HCT116 (cell line): ENCODE measurements at regions not wholly inside any gene's neighbourhood (a gene's known extent, or its start where the extent isn't known, plus 50 kb on each side); places are given as distances from the start of the nearest gene placed in this dataset.

Experiments
- ATAC-seq: fragments of 200-7000 bp; cut with Tn5 transposase; 2 replicates; pipeline ENCODE4 v1.9.1; 2020; ENCODE audit warnings: mild to moderate bottlenecking, moderate library complexity
- BruUV-seq: library from RNA; stranded (reverse); fragments of 400-500 nt; replicated peaks from 2 replicates; lab custom pipeline; 2021; lab: Mats Ljungman, UMichigan
- CTCF ChIA-PET: fragments of 300-600 bp; sonication (Branson Sonifier 250); formaldehyde crosslinking; loops from one replicate; lab custom pipeline; 2021; ENCODE audit warnings: antibody characterized with exemption; lab: Charles Lee
- POLR2A ChIA-PET: fragments of 300-600, 350-600 bp; sonication (Branson Sonifier 250); formaldehyde crosslinking; loops from one replicate; lab custom pipeline; 2021; ENCODE audit warnings: antibody characterized with exemption; lab: Charles Lee
- RAD21 ChIA-PET, 2 experiments: fragments of 300-600 bp; sonication (Branson Sonifier 250); formaldehyde crosslinking; loops; one replicate each; lab custom pipeline; 2023; ENCODE audit warnings: low total read pairs in 2 of 2; ENCODE audit not compliant: uncharacterized antibody in 2 of 2, unreplicated experiment in 2 of 2, low non-redundant PET in 1 of 2; lab: Charles Lee
- DNase-seq: peaks from one replicate; pipeline ENCODE4 v3.0.0-alpha.2; 2010; ENCODE audit warnings: low read depth, low spot score
- H2AFZ ChIP-seq: fragments of 200-600 bp; shearing (Covaris generic), sonication (generic); 2 replicates; pipeline ENCODE4 v1.6.1; 2017; ENCODE audit warnings: low read depth, mixed run types, mixed read lengths, antibody characterized with exemption, low read length; ENCODE audit not compliant: poor library complexity, severe bottlenecking
- H3K27ac ChIP-seq: 2 replicates; pipeline ENCODE4 v1.5.1; 2012; ENCODE audit warnings: low read depth, low read length
- H3K27me3 ChIP-seq: fragments of 200-600 bp; sonication (generic); 2 replicates; pipeline ENCODE4 v1.6.1; 2016; ENCODE audit warnings: mixed run types, low read length, mixed read lengths; ENCODE audit not compliant: insufficient read depth
- H3K36me3 ChIP-seq, 2 experiments: fragments of 200-500 bp in 1 of 2; fragments of 200-600 bp in 1 of 2; sonication (Bioruptor generic) in 1 of 2; sonication (generic) in 1 of 2; 2 replicates each; pipeline versions ENCODE4 v1.5.1 to v1.6.1; 2014 to 2016; ENCODE audit warnings: low read length in 2 of 2, inconsistent platforms in 1 of 2, mixed read lengths in 1 of 2, mixed run types in 1 of 2; ENCODE audit not compliant: insufficient read depth in 2 of 2, control insufficient read depth in 1 of 2
- H3K4me1 ChIP-seq, 2 experiments: fragments of 200-600 bp in 1 of 2; sonication (generic) in 1 of 2; 2 replicates each; pipeline versions ENCODE4 v1.5.1 to v1.6.1; 2012 to 2017; ENCODE audit warnings: low read length in 2 of 2, inconsistent platforms in 1 of 2, mild to moderate bottlenecking in 1 of 2, mixed read lengths in 1 of 2, mixed run types in 1 of 2, moderate library complexity in 1 of 2; ENCODE audit not compliant: insufficient read depth in 2 of 2, control insufficient read depth in 1 of 2
- H3K4me2 ChIP-seq: fragments of 200-600 bp; sonication (generic); 2 replicates; pipeline ENCODE4 v1.6.1; 2017; ENCODE audit warnings: mixed run types, low read length, mixed read lengths
- H3K4me3 ChIP-seq, 2 experiments: fragments of 200-600 bp in 1 of 2; sonication (generic) in 1 of 2; replicated peaks in 1 of 2; 2 replicates each; pipeline ENCODE4 v1.5.1; 2011 to 2016; ENCODE audit warnings: low read length in 2 of 2, control low read depth in 1 of 2, low read depth in 1 of 2, mild to moderate bottlenecking in 1 of 2, mixed read lengths in 1 of 2, mixed run types in 1 of 2
- H3K79me2 ChIP-seq: fragments of 200-600 bp; sonication (generic); 2 replicates; pipeline ENCODE4 v1.6.1; 2017; ENCODE audit warnings: mild to moderate bottlenecking, mixed run types, low read length, moderate library complexity, mixed read lengths; ENCODE audit not compliant: insufficient read depth
- H3K9ac ChIP-seq: fragments of 200-600 bp; sonication (generic); 2 replicates; pipeline ENCODE4 v1.6.1; 2016; ENCODE audit warnings: low read length, mixed read lengths
- H3K9me2 ChIP-seq: fragments of 200-600 bp; sonication (generic), shearing (Covaris generic); 2 replicates; pipeline ENCODE4 v1.6.1; 2017; ENCODE audit warnings: mixed run types, mild to moderate bottlenecking, moderate library complexity; ENCODE audit not compliant: insufficient read depth
- H3K9me3 ChIP-seq, 2 experiments: fragments of 200-500 bp in 1 of 2; fragments of 200-600 bp in 1 of 2; sonication (Bioruptor generic) in 1 of 2; sonication (generic) in 1 of 2; 2 replicates each; pipeline ENCODE4 v1.6.1; 2014 to 2017; ENCODE audit warnings: low read length in 2 of 2, mixed read lengths in 2 of 2, inconsistent platforms in 1 of 2, low read depth in 1 of 2, mild to moderate bottlenecking in 1 of 2, mixed run types in 1 of 2, moderate library complexity in 1 of 2; ENCODE audit not compliant: control insufficient read depth in 1 of 2, insufficient read depth in 1 of 2
- H4K20me1 ChIP-seq: fragments of 200-600 bp; sonication (generic), shearing (Covaris generic); 2 replicates; pipeline ENCODE4 v1.6.1; 2017; ENCODE audit warnings: mixed run types, mild to moderate bottlenecking, moderate library complexity; ENCODE audit not compliant: insufficient read depth
- CBX3 ChIP-seq: IDR thresholded peaks from 2 replicates; pipeline ENCODE4 v1.6.1; 2012; ENCODE audit warnings: low read depth
- CEBPB ChIP-seq: IDR thresholded peaks from 2 replicates; pipeline ENCODE4 v1.6.1; 2012; ENCODE audit warnings: low read depth
- CTCF ChIP-seq, 3 experiments: fragments of 200-600 bp in 1 of 3; sonication (generic) in 1 of 3; IDR thresholded peaks in 2 of 3; conservative IDR thresholded peaks in 1 of 3; 2 replicates each; pipeline ENCODE4 v1.5.1; 2012 to 2017; ENCODE audit warnings: low read depth in 2 of 3, low read length in 2 of 3, antibody characterized with exemption in 1 of 3, borderline replicate concordance in 1 of 3, control low read depth in 1 of 3, mild to moderate bottlenecking in 1 of 3, mixed read lengths in 1 of 3, mixed run types in 1 of 3, moderate library complexity in 1 of 3; ENCODE audit not compliant: insufficient read depth in 1 of 3
- EGR1 ChIP-seq: IDR thresholded peaks from 2 replicates; pipeline ENCODE4 v1.6.1; 2012; ENCODE audit warnings: low read depth
- ELF1 ChIP-seq: IDR thresholded peaks from 2 replicates; pipeline ENCODE4 v1.6.1; 2012; ENCODE audit warnings: low read depth, borderline replicate concordance
- EZH2 ChIP-seq: fragments of 200-600 bp; sonication (generic); IDR thresholded peaks from 2 replicates; pipeline ENCODE4 v1.6.1; 2017; ENCODE audit warnings: antibody characterized with exemption, mixed run types
- EZH2phosphoT487 ChIP-seq: fragments of 200-600 bp; IDR thresholded peaks from 2 replicates; pipeline ENCODE4 v1.6.1; 2018; ENCODE audit warnings: antibody characterized with exemption, borderline replicate concordance
- FOSL1 ChIP-seq: IDR thresholded peaks from 2 replicates; pipeline ENCODE4 v1.6.1; 2012; ENCODE audit warnings: low read depth
- MAX ChIP-seq: IDR thresholded peaks from 2 replicates; pipeline ENCODE4 v1.6.1; 2012
- POLR2A ChIP-seq: IDR thresholded peaks from 2 replicates; pipeline ENCODE4 v1.7.0; 2011; ENCODE audit warnings: borderline replicate concordance; ENCODE audit not compliant: insufficient read depth, insufficient read length; ENCODE audit errors: extremely low read depth
- POLR2AphosphoS5 ChIP-seq: IDR thresholded peaks from 2 replicates; pipeline ENCODE4 v1.6.1; 2011; ENCODE audit warnings: mild to moderate bottlenecking, low read depth, low read length, moderate library complexity
- RAD21 ChIP-seq: IDR thresholded peaks from 2 replicates; pipeline ENCODE4 v1.6.1; 2012; ENCODE audit warnings: low read depth, mild to moderate bottlenecking
- REST ChIP-seq: IDR thresholded peaks from 2 replicates; pipeline ENCODE4 v1.6.1; 2012; ENCODE audit warnings: low read depth
- SIN3A ChIP-seq: IDR thresholded peaks from 2 replicates; pipeline ENCODE4 v1.6.1; 2012; ENCODE audit warnings: low read depth
- SP1 ChIP-seq: IDR thresholded peaks from 2 replicates; pipeline ENCODE4 v1.6.1; 2012; ENCODE audit warnings: low read depth
- TCF7L2 ChIP-seq: IDR thresholded peaks from 2 replicates; pipeline ENCODE4 v1.7.0; 2011; ENCODE audit warnings: borderline replicate concordance, inconsistent platforms; ENCODE audit not compliant: insufficient read depth, insufficient read length; ENCODE audit errors: extremely low read depth
- YY1 ChIP-seq: IDR thresholded peaks from 2 replicates; pipeline ENCODE4 v1.6.1; 2011; ENCODE audit warnings: low read length, low read depth, moderate library complexity, mild to moderate bottlenecking; ENCODE audit not compliant: insufficient replicate concordance; ENCODE audit errors: extremely low read depth
- ZBTB33 ChIP-seq: IDR thresholded peaks from 2 replicates; pipeline ENCODE4 v1.6.1; 2011; ENCODE audit warnings: mild to moderate bottlenecking, low read length, moderate library complexity; ENCODE audit not compliant: insufficient replicate concordance; ENCODE audit errors: extremely low read depth
- ZFX ChIP-seq: fragments of 450-650 bp; IDR thresholded peaks from 2 replicates; pipeline ENCODE4 v1.6.1; 2017
- ZNF274 ChIP-seq: fragments of 200-500 bp; sonication (Bioruptor generic); IDR thresholded peaks from 2 replicates; pipeline ENCODE4 v1.6.1; 2014; ENCODE audit warnings: mild to moderate bottlenecking, low read depth, low read length, inconsistent platforms
- intact Hi-C: fragments of 100-400 bp; cut with micrococcal nuclease; formaldehyde crosslinking; loops from 2 replicates; pipeline ENCODE4 v1.10.0; 2022

GRCh38 chrX:14420841-14421240 is 108.5 kb upstream of the GLRA2 start:
- Histone ChIP-seq H3K4me3 (no peak overlapping the region), H3K9ac (no peak overlapping the region), H3K79me2 (no peaks in the 10 kb centered on the region), H3K9me2 (no peaks in the 10 kb centered on the region), H3K4me1 (no peaks in the 10 kb centered on the region), H3K4me2 (no peak overlapping the region), H4K20me1 (no peaks in the 10 kb centered on the region), H2AFZ (no peak overlapping the region), H3K27ac (no peak overlapping the region), H3K36me3 (no peaks in the 10 kb centered on the region), H3K27me3 (no peaks in the 10 kb centered on the region), H3K9me3 (no peaks in the 10 kb centered on the region)
- CTCF ChIA-PET = no interaction called here
- RAD21 ChIA-PET = no interaction called here
- no peak for TF ChIP-seq EGR1
- no peak for TF ChIP-seq REST
- TF ChIP-seq FOSL1 = no peak
- no peak for TF ChIP-seq ZNF274
- TF ChIP-seq EZH2phosphoT487 = no peak
- no peak for TF ChIP-seq CTCF (IDR thresholded peaks at IDR 0.05 in 2 of 3, conservative IDR thresholded peaks at IDR 0.05 in 1 of 3; ENCODE audit: borderline replicate concordance in 1 of 3, insufficient read depth in 1 of 3, low read depth in 2 of 3, low read length in 2 of 3)
- no peak for TF ChIP-seq CBX3
- TF ChIP-seq ZBTB33 = no peak
- TF ChIP-seq YY1 = no peak
- no peak for TF ChIP-seq RAD21
- TF ChIP-seq CEBPB = no peak
- no peak for TF ChIP-seq ELF1
- no peak for TF ChIP-seq TCF7L2
- TF ChIP-seq SIN3A = no peak
- TF ChIP-seq SP1 = no peak
- TF ChIP-seq POLR2AphosphoS5 = no peak
- no peak for TF ChIP-seq POLR2A
- no peak for TF ChIP-seq ZFX
- TF ChIP-seq EZH2 = no peak
- no peak for TF ChIP-seq MAX
- ATAC-seq (no peak), DNase-seq (no peak)
- POLR2A ChIA-PET = no interaction called here
- intact Hi-C loops = no loop called here
- no TSS peak for BruUV-seq
